ENCODE measurements at regions not wholly inside any gene's neighbourhood (a gene's known extent, or its start where the extent isn't known, plus 50 kb on each side); places are given as distances from the start of the nearest gene placed in this dataset.

GRCh38 chr12:4858386-4858785 lies 51.3 kb upstream of the KCNA1 start:
- no peak for DNase-seq (ENCODE audit: low spot score)

- DNase-seq (ENCODE audit: low spot score): no peak
Measured at GRCh38 chr12:4859478-4860210, 50.1 kb upstream of the KCNA1 start.

Data from activated CD4-positive, alpha-beta T cell treated with anti-CD3 and anti-CD28 coated beads, Interleukin-2, Interleukin-4, amounts not matched to agents 100 ng/mL and 50 ng/mL, durations not matched to agents 16 hours and 8 hours (primary cell).